CD4-positive, alpha-beta T cell treated with Interleukin-21 for 1 hour (primary cell): ENCODE measurements at regions not wholly inside any gene's neighbourhood (a gene's known extent, or its start where the extent isn't known, plus 50 kb on each side); places are given as distances from the start of the nearest gene placed in this dataset.

Source experiments
- DNase-seq: peaks from one replicate; pipeline ENCODE4 v3.0.0-alpha.2; 2020

- no peak for DNase-seq
Measured at GRCh38 chr5:21694567-21694966, 1158.6 kb downstream of the CDH12 start.

GRCh38 chr5:21693591-21693990, 1159.6 kb downstream of the CDH12 start:
- no peak for DNase-seq

GRCh38 chr5:21689587-21689986, 1163.6 kb downstream of the CDH12 start:
- DNase-seq: no peak

GRCh38 chr5:21688655-21689054, 1164.5 kb downstream of the CDH12 start:
- DNase-seq: no peak

- no peak for DNase-seq
Measured at GRCh38 chr5:21687621-21688020, 1165.5 kb downstream of the CDH12 start.

GRCh38 chr5:21686706-21687105, 1166.4 kb downstream of the CDH12 start:
- DNase-seq: no peak

- DNase-seq: no peak
Measured at GRCh38 chr5:21685522-21685921, 1167.6 kb downstream of the CDH12 start.

- no peak for DNase-seq
Measured at GRCh38 chr5:21684992-21685391, 1168.2 kb downstream of the CDH12 start.

- no peak for DNase-seq
Measured at GRCh38 chr5:21681911-21682310, 1171.2 kb downstream of the CDH12 start.

- no peak for DNase-seq
Measured at GRCh38 chr5:21680641-21681040, 1172.5 kb downstream of the CDH12 start.

GRCh38 chr5:21680196-21680595, 1172.9 kb downstream of the CDH12 start:
- no peak for DNase-seq

- DNase-seq: no peak
Measured at GRCh38 chr5:21678526-21678925, 1174.6 kb downstream of the CDH12 start.

GRCh38 chr5:21672911-21673310, 1180.2 kb downstream of the CDH12 start:
- DNase-seq: no peak

- DNase-seq: no peak
Measured at GRCh38 chr5:21672360-21672759, 1180.8 kb downstream of the CDH12 start.

GRCh38 chr5:21665524-21665923, 1187.6 kb downstream of the CDH12 start:
- DNase-seq: no peak

GRCh38 chr5:21663082-21663481, 1190.1 kb downstream of the CDH12 start:
- no peak for DNase-seq

- DNase-seq: no peak
Measured at GRCh38 chr5:21661184-21661583, 1192.0 kb downstream of the CDH12 start.

- DNase-seq: no peak
Measured at GRCh38 chr5:21654556-21654955, 1198.6 kb downstream of the CDH12 start.

GRCh38 chr5:21649969-21650368, 1203.2 kb downstream of the CDH12 start:
- DNase-seq: no peak

- no peak for DNase-seq
Measured at GRCh38 chr5:21646469-21646868, 1206.7 kb downstream of the CDH12 start.

GRCh38 chr5:21644032-21644431, 1209.1 kb downstream of the CDH12 start:
- DNase-seq: no peak

- DNase-seq: no peak
Measured at GRCh38 chr5:21642312-21642711, 1210.8 kb downstream of the CDH12 start.

GRCh38 chr5:21623831-21624230, 1229.3 kb downstream of the CDH12 start:
- no peak for DNase-seq

- no peak for DNase-seq
Measured at GRCh38 chr5:21615195-21615765, 1237.9 kb downstream of the CDH12 start.

GRCh38 chr5:21613971-21614488, 1239.1 kb downstream of the CDH12 start:
- no peak for DNase-seq
